Right atrium auricular region (tissue), 2 donors: ENCODE measurements at regions not wholly inside any gene's neighbourhood (a gene's known extent, or its start where the extent isn't known, plus 50 kb on each side); places are given as distances from the start of the nearest gene placed in this dataset.

Source experiments
- DNase-seq: peaks from one replicate; pipeline ENCODE4 v3.0.0-alpha.2; 2019; ENCODE audit warnings: low spot score
- H3K27ac ChIP-seq, 2 donors: fragments of 200-600 bp; sonication (generic); 1 replicate in 1 of 2; 2 replicates in 1 of 2; pipeline ENCODE4 v1.5.1; 2016 to 2019
- H3K27me3 ChIP-seq, 2 donors: fragments of 200-600 bp; sonication (generic); one replicate each; pipeline versions ENCODE4 v1.5.1 to v1.6.0; 2017 to 2019
- H3K36me3 ChIP-seq: fragments of 200-600 bp; sonication (generic); one replicate; pipeline ENCODE4 v1.5.1; 2016
- H3K4me1 ChIP-seq, 2 donors: fragments of 200-600 bp; sonication (generic); one replicate each; pipeline versions ENCODE4 v1.5.1 to v1.6.0; 2017 to 2019
- H3K4me3 ChIP-seq, 2 donors: fragments of 200-600 bp; sonication (generic); 1 replicate in 1 of 2; 2 replicates in 1 of 2; pipeline ENCODE4 v1.5.1; 2017 to 2019; ENCODE audit warnings: mild to moderate bottlenecking in 1 of 2, moderate library complexity in 1 of 2
- H3K9me3 ChIP-seq, 2 donors: fragments of 200-600 bp; sonication (generic); one replicate each; pipeline ENCODE4 v1.5.1; 2019
- TF ChIP-seq, protein P1 (sequence below), 2 donors: fragments of 200-600 bp; sonication (generic); IDR thresholded peaks; one replicate each; pipeline ENCODE4 v1.5.1; 2019; ENCODE audit warnings: antibody characterized with exemption in 2 of 2

DNA sequence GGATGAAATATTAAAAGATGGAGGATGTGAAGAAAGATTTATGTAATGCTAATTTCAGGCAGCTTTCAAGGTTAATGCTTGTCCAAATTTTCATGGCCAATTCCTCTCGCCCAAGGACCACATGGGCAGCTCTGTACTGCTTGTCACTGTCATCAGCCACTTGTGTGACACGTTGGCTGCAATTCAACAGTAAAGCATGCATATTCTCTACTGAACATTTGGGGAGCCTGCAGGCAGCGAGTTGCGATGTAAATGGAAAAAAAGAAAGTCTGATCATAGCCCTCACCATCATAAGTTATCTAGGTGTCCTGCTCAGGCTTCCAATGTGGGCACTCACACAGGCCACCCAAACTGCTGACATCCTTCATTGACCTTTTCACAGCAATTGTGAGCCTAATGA lies 1026.8 kb upstream of the NR2F2 start:
- Histone ChIP-seq H3K27me3 (no peaks in the 10 kb centered on the region), H3K36me3 (no peaks in the 10 kb centered on the region), H3K4me1 (peaks cover 0 to 28% of the 10 kb centered on the region in 2 donors), H3K27ac (peak overlapping the region; percentile 71 to 75), H3K4me3 (no peak overlapping the region), H3K9me3 (no peaks in the 10 kb centered on the region)
- TF ChIP-seq, protein P1, sequence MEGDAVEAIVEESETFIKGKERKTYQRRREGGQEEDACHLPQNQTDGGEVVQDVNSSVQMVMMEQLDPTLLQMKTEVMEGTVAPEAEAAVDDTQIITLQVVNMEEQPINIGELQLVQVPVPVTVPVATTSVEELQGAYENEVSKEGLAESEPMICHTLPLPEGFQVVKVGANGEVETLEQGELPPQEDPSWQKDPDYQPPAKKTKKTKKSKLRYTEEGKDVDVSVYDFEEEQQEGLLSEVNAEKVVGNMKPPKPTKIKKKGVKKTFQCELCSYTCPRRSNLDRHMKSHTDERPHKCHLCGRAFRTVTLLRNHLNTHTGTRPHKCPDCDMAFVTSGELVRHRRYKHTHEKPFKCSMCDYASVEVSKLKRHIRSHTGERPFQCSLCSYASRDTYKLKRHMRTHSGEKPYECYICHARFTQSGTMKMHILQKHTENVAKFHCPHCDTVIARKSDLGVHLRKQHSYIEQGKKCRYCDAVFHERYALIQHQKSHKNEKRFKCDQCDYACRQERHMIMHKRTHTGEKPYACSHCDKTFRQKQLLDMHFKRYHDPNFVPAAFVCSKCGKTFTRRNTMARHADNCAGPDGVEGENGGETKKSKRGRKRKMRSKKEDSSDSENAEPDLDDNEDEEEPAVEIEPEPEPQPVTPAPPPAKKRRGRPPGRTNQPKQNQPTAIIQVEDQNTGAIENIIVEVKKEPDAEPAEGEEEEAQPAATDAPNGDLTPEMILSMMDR (IDR thresholded peaks at IDR 0.05), result no peak
- DNase-seq, result no peak

DNA sequence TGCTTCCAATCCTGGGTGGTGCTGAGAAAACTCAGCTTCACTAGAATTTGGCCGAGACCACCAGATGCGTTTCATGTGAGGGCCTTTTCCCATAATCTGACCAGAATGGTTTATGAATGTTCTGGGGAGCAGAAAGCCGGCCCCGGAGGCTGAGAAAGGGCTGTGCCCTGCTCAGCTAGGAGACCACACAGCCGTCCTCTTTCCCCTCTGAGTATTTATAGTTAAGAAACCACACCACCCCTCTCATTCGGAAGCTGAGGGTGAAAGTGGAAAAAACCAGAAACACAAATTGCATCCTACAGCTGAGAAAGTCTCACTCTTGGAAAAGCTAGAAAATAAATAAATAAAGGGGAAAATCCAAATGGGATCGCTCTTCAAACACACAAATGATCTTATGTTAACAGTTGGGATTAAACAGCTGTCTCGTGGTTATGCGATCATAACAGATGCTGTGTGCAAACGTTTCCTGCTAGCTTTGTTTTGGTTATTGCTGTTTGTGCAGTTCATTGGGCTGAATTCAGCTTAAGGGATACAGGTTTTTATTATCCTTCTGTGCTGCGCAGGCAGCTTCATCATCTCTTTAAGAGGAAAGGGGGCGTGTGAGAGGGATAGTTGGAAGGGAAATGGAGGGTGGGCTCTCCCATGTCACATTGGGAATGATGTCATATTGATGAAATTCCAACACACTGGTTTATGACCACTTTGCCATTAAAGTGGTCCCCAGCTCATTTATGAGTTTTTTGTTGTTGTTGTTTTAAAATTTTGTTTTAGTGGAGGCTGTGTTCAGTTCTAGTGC lies 1026.2 kb upstream of the NR2F2 start:
- H3K27me3 ChIP-seq, result no peaks in the 10 kb centered on the region
- H3K4me3 ChIP-seq, result peak overlapping the region in 1 of 2 donors; percentile 3
- peaks cover 0 to 28% of the 10 kb centered on the region in 2 donors for H3K4me1 ChIP-seq
- TF ChIP-seq, protein P1 (IDR thresholded peaks at IDR 0.05), result no peak
- H3K36me3 ChIP-seq, result no peaks in the 10 kb centered on the region
- DNase-seq, result no peak
- peak overlapping the region; percentile 71 to 75 for H3K27ac ChIP-seq
- no peaks in the 10 kb centered on the region for H3K9me3 ChIP-seq

DNA sequence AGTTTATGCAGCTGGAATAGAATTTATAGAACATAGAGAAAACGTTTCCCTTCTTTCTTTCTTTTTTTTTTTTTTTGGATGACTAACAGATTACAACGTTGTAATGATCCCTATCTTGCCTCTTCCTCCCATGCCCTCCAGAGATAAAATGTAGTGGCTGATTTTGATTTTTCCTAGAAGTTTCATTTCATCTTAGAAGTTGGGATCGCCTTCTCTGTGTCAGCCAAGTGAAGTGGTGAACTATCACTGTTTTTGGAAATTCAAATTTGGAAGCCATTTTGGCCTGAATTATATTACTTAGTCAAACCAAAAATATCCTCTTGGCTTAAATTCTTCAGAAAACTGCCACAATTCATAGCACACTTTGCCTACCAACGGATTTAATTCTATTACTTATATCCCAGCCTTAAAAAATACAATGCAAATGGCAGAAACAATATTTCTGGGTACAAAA lies 1025.5 kb upstream of the NR2F2 start:
- Histone ChIP-seq H3K27ac (peak overlapping the region; percentile 71 to 75), H3K9me3 (no peaks in the 10 kb centered on the region), H3K27me3 (no peaks in the 10 kb centered on the region), H3K4me3 (peak overlapping the region in 1 of 2 donors; percentile 3), H3K36me3 (no peaks in the 10 kb centered on the region), H3K4me1 (peaks cover 0 to 28% of the 10 kb centered on the region in 2 donors)
- no peak for DNase-seq
- TF ChIP-seq, protein P1 (IDR thresholded peaks at IDR 0.05), result no peak

GRCh38 chr15:95307115-95307514 lies 1023.4 kb upstream of the NR2F2 start:
- TF ChIP-seq, protein P1 (IDR thresholded peaks at IDR 0.05), result no peak
- Histone ChIP-seq H3K36me3 (no peaks in the 10 kb centered on the region), H3K27ac (no peak overlapping the region), H3K27me3 (no peaks in the 10 kb centered on the region), H3K4me1 (peaks cover 0 to 27% of the 10 kb centered on the region in 2 donors), H3K9me3 (no peaks in the 10 kb centered on the region), H3K4me3 (no peak overlapping the region)
- DNase-seq, result no peak

- TF ChIP-seq, protein P1 (IDR thresholded peaks at IDR 0.05), result no peak
Measured at GRCh38 chr15:95319242-95319641, 1011.3 kb upstream of the NR2F2 start.

More at GRCh38 chr15:95319242-95319641, 1011.3 kb upstream of the NR2F2 start:
- no peak for DNase-seq
- H3K4me3 ChIP-seq, result no peak overlapping the region
- peaks cover 0 to 7% of the 10 kb centered on the region in 2 donors for H3K9me3 ChIP-seq
- H3K27me3 ChIP-seq, result no peaks in the 10 kb centered on the region
- no peaks in the 10 kb centered on the region for H3K36me3 ChIP-seq
- H3K4me1 ChIP-seq, result no peaks in the 10 kb centered on the region
- H3K27ac ChIP-seq, result no peak overlapping the region
